Medulla oblongata (tissue), 1 donor: ENCODE measurements at regions not wholly inside any gene's neighbourhood (a gene's known extent, or its start where the extent isn't known, plus 50 kb on each side); places are given as distances from the start of the nearest gene placed in this dataset.

Experiments
- DNase-seq: peaks from one replicate; pipeline ENCODE4 v3.0.0-alpha.2; 2015; ENCODE audit errors: extremely low spot score

GRCh38 chr12:131375261-131375971 lies 335.5 kb upstream of the SFSWAP start:
- peak; percentile 18 for DNase-seq

GRCh38 chr12:131375972-131376345 lies 334.9 kb upstream of the SFSWAP start:
- DNase-seq = no peak

DNA sequence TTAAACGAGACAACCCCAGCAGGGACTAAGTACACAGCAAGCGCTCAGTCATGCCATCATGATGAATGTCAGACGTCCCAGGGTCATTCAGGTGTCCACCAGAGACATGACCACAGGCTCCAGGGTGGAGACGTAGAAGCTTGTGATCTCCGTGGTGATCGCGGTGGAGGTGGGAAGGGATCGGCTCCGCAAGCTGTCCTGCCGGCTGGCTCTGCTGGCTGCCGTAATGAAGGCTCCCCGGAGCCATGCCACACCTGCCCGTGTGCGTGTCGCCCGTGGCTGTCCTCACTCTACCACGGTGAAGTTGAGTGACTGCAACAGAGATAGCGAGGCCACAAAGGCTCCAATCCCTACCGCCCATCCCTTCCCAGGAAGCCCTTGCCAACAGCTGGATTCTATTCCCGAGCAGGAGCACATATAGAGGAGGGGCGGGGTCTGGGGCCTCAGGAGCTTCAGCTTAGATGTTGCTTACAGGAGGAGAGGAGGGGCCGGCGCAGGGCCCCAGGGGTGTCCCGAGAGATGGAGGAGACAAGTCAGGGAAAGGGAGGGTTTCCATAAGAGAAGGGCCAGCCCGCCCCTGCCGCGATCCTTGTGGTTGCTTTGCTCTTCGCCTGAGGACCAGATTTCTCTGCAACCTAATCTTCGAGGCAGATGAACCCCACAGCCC lies 332.6 kb upstream of the SFSWAP start:
- no peak for DNase-seq

GRCh38 chr12:131378861-131379665 lies 331.8 kb upstream of the SFSWAP start:
- DNase-seq = no peak

GRCh38 chr12:131379738-131380137 lies 331.2 kb upstream of the SFSWAP start:
- DNase-seq = no peak

- DNase-seq = no peak
These were observed 330.5 kb upstream of the SFSWAP start for GRCh38 chr12:131380220-131380964.

DNA sequence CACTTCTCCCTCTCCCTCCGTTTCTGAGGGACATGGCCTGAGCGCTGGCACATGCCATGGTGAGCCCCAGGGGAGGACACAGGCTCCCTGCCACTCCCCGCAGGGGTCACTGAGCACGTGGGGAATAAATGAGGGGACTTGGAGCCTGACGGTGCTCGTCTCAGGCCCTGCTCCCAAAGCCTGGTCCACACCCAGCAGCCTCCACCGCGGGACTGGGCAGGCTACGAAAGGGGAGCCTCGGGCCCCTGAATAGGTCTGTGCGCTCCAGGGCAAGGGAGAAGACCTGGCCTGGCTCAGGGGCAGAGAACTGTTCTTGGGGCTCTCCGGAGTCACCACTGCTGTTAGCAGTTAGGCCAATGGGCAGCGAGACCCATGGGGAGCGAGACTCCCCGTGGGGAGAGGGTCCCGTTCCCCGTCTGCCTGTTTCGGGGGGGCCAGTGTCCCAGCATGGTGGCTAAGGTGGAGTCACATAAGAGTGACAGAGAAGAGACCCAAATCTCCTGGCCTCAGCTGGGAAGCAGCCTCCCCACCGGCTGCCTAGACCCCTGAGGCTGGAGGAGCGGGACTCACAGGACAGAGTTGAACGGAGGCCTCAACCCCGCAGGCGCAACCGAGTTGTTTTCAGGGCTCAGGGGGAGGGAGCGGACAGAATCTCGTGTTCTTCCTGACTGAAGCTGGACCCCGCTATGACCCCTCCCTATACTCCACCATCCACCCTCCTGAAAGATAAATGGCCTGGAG lies 329.8 kb upstream of the SFSWAP start:
- DNase-seq = no peak

DNA sequence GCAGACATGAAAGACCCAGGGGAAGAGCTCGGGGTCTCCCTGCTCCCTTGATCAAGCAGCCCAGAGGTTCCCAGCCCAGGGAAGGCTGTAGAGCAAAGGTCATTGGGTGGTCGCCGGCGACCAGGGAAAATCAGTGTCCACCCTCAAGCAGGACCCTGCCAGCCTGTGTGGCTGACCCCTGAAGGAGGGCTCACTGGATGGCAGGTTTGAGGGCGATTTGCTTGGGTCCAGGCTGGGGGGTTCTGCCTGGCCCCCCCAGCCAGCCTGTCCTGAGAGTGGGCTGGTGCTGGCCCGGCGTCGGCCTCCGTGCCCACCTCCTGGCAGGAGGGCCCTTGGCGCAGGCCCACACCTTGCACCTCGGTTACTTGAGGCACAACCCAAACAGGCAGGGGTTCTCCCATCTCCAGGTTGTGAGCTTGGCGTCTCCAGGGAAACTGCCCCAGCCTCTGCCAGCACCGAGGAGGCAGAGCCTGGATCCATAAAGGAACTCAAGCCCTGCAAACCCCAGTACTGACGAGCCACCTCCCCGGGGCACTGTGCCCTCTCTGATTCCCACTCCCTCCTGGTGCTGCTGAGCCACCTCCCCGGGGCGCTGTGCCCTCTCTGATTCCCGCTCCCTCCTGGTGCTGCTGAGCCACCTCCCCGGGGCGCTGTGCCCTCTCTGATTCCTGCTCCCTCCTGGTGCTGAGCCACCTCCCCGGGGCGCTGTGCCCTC lies 329.0 kb upstream of the SFSWAP start:
- DNase-seq = no peak

GRCh38 chr12:131383291-131383690 lies 327.6 kb upstream of the SFSWAP start:
- no peak for DNase-seq

GRCh38 chr12:131383741-131384543 lies 326.9 kb upstream of the SFSWAP start:
- no peak for DNase-seq

DNA sequence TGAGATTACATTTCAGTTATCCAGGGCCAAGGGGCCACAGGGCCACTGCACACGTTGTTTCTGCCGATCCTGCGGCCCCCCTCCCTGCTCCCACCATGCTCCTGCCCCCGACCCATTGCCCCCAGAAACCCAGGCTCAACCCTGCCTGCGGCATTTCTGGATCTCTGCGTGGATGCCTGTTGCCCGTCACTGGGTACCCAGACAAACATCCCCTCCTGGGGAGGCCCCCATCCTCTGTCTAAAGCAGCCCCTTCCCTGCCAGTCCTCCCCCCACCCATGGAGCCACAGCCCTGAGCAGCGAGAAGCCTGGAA lies 326.4 kb upstream of the SFSWAP start:
- no peak for DNase-seq

- no peak for DNase-seq
These were observed 325.4 kb upstream of the SFSWAP start for GRCh38 chr12:131385313-131386166.

GRCh38 chr12:131386167-131386521 lies 324.7 kb upstream of the SFSWAP start:
- DNase-seq = no peak

DNA sequence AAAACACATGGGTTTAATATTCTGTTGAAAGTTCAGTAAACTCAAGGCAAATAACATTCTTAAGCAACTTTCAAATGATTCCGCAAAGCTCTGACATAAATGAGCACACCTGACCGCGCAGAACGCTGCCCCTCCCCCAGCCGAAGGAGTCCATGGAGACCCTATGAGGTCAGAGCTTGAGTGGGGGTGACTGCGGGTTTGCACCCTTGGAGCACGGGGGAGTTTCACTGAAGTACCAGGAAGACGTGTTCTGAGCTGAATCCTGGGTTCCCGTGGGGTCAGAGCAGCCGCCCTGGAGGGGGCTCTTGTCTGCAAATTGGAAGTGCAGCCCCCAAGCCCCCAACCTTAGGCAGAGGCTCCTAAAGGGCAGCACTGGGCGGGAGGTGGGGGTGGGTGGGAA lies 324.1 kb upstream of the SFSWAP start:
- no peak for DNase-seq

DNA sequence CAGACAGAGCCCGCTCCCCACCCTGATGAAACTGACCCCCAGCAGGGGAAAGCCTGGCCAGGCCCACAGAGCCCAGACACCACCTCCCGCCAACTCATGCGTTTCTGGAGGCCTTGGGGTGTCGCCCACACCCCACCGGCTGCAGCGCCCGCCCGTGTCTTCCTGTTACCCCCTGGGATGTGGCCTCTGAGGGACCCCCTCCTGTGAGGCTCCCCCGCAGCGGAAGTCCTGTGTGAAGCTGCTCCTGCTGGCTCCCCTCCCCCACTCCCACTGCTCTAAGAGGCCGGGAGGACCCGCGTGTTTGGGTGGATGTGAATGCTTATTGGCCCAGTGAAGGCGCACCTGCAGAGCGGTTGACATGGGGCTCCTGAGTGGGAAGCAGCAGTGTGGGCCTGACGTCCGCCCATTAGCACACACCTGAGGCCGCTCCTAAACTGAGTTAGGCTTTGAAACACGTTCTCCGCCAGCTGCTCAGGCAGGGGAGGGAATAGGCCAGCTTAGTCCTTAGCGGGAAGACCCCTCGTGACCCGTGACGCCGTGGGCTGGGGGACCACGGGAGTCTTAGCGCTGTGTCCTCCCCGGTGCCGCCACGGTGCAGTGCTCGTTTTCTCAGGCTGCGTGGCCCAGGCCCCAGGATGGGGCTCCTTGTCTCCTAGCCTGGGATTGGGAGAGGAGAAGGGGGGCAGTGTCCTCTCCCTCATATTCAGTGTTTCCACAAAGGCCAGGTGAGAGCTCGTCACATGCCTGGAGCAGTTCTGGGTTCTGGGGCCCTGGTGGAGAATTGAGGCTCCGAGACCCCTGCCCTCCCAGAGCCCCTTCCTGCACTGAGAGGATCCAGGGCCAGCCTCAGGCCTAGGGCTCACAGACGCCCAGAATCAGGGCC lies 323.4 kb upstream of the SFSWAP start:
- DNase-seq = no peak

DNA sequence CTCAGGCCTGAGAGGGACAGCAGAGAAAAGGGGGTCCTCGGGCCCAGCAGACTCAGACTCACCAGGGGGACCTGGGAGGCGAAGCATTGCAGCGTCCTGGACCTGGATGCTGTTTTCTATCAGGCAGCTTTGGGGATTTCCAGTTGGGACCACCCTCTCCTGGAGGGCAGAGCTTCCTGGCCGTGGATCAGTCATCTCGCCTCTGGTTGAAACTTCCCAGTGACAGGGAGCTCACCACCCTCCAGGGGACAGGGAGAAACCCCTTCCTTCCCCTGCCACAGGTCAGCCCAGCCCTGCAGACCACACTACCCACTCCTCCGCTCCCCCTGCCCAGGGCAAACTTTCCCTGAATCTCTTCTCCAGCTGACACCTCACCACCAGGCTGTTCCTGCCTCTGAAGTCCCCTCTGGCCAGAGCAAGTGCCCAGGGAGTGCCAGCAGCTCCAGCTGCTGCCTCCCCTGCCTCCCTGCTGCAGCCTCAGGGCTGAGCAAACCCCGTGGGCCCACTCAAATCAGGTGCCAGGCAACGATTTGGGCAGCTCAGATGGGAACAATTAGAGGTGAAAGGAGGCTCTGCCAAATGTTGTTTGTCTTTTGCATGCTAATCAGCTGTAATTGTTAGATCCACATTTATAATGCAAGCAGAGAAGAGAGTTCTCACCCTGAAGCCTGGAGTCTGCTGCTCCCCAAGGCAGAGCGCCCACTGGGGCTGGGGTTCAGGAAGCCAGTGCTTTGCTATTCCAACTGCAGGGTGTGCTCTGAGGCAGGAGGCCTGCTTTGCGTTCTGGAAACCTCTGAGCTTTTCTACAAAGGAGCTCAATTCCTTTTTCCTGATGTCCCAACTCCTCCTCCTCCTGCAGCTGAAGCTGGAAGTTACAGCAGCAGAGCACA lies 322.5 kb upstream of the SFSWAP start:
- DNase-seq = peak; percentile 58
